HL-60 (cell line): ENCODE measurements at regions not wholly inside any gene's neighbourhood (a gene's known extent, or its start where the extent isn't known, plus 50 kb on each side); places are given as distances from the start of the nearest gene placed in this dataset.

Experiments
- DNase-seq, 2 experiments: peaks; one replicate each; pipeline ENCODE4 v3.0.0-alpha.2; 2010 to 2020; ENCODE audit warnings: low read depth in 1 of 2, low spot score in 1 of 2
- H3K27ac ChIP-seq: fragments of 250-450 bp; sonication (Bioruptor Pico); replicated peaks from 2 replicates; pipeline ENCODE4 v1.5.1; 2020; ENCODE audit warnings: mild to moderate bottlenecking, moderate library complexity
- H3K27me3 ChIP-seq: fragments of 250-450 bp; sonication (Bioruptor Pico); 2 replicates; pipeline ENCODE4 v1.5.1; 2021; ENCODE audit warnings: mild to moderate bottlenecking, moderate library complexity; ENCODE audit not compliant: insufficient read depth, poor library complexity, severe bottlenecking
- H3K4me3 ChIP-seq: replicated peaks from 2 replicates; pipeline ENCODE4 v1.5.1; 2011; ENCODE audit warnings: mild to moderate bottlenecking, control low read depth, low read length; ENCODE audit not compliant: insufficient read depth
- GABPA ChIP-seq: IDR thresholded peaks from 2 replicates; pipeline ENCODE4 v1.6.1; 2012; ENCODE audit warnings: low read depth
- POLR2AphosphoS5 ChIP-seq: IDR thresholded peaks from 2 replicates; pipeline ENCODE4 v1.6.1; 2012; ENCODE audit warnings: low read depth
- SPI1 ChIP-seq: IDR thresholded peaks from 2 replicates; pipeline ENCODE4 v1.6.1; 2012; ENCODE audit warnings: low read depth, mild to moderate bottlenecking, borderline replicate concordance
- TF ChIP-seq, protein P1 (sequence below): IDR thresholded peaks from 2 replicates; pipeline ENCODE4 v1.6.1; 2012; ENCODE audit warnings: low read depth; ENCODE audit not compliant: insufficient replicate concordance
- TF ChIP-seq, protein P2 (sequence below): IDR thresholded peaks from one replicate; pipeline ENCODE4 v1.5.1; 2011; ENCODE audit warnings: low read length, control low read depth, inconsistent platforms; ENCODE audit not compliant: insufficient read depth

DNA sequence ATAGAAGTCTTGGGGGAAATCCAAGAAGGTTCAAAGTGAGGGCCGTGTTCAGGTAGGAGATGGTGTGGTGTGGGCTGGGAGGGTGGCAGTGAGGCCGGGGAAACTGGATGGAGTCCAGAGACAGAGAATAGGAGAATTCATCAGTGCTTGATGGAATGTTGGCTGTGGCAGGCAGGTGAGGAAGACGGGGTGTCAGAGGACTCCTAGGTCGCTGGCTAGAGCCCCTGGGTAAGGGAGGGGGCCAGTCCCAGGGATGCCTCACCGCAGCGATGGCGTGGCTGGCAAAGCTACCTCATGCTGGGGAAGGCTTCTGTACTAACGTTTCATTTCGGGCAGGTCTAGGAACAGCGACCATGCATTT lies 373.0 kb downstream of the RPS24 start:
- DNase-seq, result no peak
- no peak for TF ChIP-seq POLR2AphosphoS5
- TF ChIP-seq, protein P1, sequence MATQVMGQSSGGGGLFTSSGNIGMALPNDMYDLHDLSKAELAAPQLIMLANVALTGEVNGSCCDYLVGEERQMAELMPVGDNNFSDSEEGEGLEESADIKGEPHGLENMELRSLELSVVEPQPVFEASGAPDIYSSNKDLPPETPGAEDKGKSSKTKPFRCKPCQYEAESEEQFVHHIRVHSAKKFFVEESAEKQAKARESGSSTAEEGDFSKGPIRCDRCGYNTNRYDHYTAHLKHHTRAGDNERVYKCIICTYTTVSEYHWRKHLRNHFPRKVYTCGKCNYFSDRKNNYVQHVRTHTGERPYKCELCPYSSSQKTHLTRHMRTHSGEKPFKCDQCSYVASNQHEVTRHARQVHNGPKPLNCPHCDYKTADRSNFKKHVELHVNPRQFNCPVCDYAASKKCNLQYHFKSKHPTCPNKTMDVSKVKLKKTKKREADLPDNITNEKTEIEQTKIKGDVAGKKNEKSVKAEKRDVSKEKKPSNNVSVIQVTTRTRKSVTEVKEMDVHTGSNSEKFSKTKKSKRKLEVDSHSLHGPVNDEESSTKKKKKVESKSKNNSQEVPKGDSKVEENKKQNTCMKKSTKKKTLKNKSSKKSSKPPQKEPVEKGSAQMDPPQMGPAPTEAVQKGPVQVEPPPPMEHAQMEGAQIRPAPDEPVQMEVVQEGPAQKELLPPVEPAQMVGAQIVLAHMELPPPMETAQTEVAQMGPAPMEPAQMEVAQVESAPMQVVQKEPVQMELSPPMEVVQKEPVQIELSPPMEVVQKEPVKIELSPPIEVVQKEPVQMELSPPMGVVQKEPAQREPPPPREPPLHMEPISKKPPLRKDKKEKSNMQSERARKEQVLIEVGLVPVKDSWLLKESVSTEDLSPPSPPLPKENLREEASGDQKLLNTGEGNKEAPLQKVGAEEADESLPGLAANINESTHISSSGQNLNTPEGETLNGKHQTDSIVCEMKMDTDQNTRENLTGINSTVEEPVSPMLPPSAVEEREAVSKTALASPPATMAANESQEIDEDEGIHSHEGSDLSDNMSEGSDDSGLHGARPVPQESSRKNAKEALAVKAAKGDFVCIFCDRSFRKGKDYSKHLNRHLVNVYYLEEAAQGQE, result no peak
- Histone ChIP-seq H3K27me3 (peaks cover 3% of the 10 kb centered on the region), H3K4me3 (no peak overlapping the region), H3K27ac (no peak overlapping the region)

DNA sequence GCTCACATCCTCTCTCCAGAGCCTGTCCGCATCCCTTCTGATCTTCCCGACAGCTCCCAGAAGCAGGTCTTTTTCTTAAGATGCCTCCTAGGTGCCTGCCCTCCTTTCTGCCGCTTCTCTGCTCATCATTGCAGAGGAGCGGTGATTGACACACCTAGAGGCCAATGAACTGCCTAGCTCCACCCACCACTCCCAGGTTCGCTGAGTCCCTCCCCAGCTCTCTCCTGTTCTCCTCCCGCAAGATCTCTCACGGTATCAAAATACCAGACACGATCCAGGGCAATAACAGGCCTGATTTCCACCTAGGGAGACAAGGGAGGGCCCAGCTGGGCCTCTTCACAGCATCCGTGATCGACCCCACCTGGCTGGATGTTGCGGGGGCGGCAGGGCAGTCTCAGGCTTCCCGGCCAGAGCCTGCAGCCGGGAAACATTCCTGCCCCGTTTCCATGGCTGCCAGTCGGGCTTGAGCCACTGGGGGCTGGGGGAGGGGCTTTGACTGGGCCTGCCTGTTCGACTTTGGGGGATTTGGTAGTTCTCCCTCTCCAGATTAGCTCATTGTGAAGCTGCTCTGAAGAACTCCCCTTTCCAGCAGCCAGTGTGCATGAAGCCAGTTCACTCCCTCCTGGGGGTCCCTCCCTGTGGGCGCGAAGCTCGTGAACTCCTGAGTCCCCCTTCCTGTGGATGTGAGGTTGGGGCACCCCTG lies 373.5 kb downstream of the RPS24 start:
- DNase-seq, result peak in 1 of 2 experiments; percentile 8
- Histone ChIP-seq H3K27ac (no peak overlapping the region), H3K4me3 (no peak overlapping the region), H3K27me3 (peaks cover 3% of the 10 kb centered on the region)
- no peak for TF ChIP-seq SPI1
- no peak for TF ChIP-seq POLR2AphosphoS5
- no peak for TF ChIP-seq GABPA
- TF ChIP-seq, protein P1, result no peak
- TF ChIP-seq, protein P2, sequence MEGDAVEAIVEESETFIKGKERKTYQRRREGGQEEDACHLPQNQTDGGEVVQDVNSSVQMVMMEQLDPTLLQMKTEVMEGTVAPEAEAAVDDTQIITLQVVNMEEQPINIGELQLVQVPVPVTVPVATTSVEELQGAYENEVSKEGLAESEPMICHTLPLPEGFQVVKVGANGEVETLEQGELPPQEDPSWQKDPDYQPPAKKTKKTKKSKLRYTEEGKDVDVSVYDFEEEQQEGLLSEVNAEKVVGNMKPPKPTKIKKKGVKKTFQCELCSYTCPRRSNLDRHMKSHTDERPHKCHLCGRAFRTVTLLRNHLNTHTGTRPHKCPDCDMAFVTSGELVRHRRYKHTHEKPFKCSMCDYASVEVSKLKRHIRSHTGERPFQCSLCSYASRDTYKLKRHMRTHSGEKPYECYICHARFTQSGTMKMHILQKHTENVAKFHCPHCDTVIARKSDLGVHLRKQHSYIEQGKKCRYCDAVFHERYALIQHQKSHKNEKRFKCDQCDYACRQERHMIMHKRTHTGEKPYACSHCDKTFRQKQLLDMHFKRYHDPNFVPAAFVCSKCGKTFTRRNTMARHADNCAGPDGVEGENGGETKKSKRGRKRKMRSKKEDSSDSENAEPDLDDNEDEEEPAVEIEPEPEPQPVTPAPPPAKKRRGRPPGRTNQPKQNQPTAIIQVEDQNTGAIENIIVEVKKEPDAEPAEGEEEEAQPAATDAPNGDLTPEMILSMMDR, result no peak

DNA sequence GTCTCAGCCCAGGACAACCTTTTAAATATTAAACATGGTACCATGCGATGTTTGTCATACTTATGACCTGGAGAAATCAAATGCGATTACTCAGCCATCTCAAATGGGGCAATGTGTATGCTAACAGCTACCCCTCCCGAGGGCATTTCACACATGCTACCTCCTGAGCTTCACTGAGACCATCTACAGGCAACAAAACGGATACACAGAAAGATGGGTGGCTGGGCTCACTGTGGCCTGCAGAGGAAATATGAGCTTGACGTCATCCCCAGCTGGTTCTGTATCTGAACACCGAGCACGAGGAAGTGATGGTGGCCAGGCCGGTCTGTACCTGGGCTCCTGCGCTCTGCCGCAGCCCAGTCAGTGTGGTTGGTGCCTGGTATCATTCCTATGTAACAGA lies 374.3 kb downstream of the RPS24 start:
- no peak for DNase-seq
- peaks cover 3% of the 10 kb centered on the region for H3K27me3 ChIP-seq
- TF ChIP-seq GABPA (no peak), POLR2AphosphoS5 (no peak), SPI1 (no peak)
- TF ChIP-seq, protein P1, result no peak
- TF ChIP-seq, protein P2, result no peak
- no peak overlapping the region for H3K27ac ChIP-seq
- no peak overlapping the region for H3K4me3 ChIP-seq
